SK-N-SH (cell line): ENCODE measurements at regions not wholly inside any gene's neighbourhood (a gene's known extent, or its start where the extent isn't known, plus 50 kb on each side); places are given as distances from the start of the nearest gene placed in this dataset.

Experiments used
- CTCF ChIA-PET: fragments of 300-600, 350-600 bp; formaldehyde crosslinking; extraction: SDS; loops from one replicate; lab custom pipeline; 2021; lab: Yijun Ruan, JAX
- POLR2A ChIA-PET: fragments of 350-600 bp; sonication (Branson Sonifier 250); formaldehyde crosslinking; extraction: SDS; loops from one replicate; lab custom pipeline; 2020; ENCODE audit warnings: antibody characterized with exemption, inconsistent platforms; lab: Yijun Ruan, JAX
- DNase-seq: peaks from one replicate; pipeline ENCODE4 v3.0.0; 2012
- H2AFZ ChIP-seq: fragments of 200-600 bp; sonication (generic); 2 replicates; pipeline ENCODE4 v1.8.1; 2016; ENCODE audit warnings: antibody characterized with exemption, mild to moderate bottlenecking, low read depth
- H3F3A ChIP-seq: fragments of 200-600 bp; sonication (generic); replicated peaks from 2 replicates; pipeline ENCODE3; 2016; ENCODE audit warnings: antibody characterized with exemption, mild to moderate bottlenecking; ENCODE audit not compliant: insufficient read depth
- H3K27ac ChIP-seq, 2 experiments: fragments of 200-500 bp in 1 of 2; fragments of 200-600 bp in 1 of 2; sonication (Bioruptor generic) in 1 of 2; sonication (generic), shearing (Covaris generic) in 1 of 2; 2 replicates each; pipeline versions ENCODE4 v1.5.1 to v1.6.1; 2014 to 2016; ENCODE audit warnings: low read depth in 2 of 2, inconsistent platforms in 1 of 2, low read length in 1 of 2, mild to moderate bottlenecking in 1 of 2, mixed read lengths in 1 of 2
- H3K27me3 ChIP-seq: fragments of 200-600 bp; sonication (generic), shearing (Covaris generic); 2 replicates; pipeline ENCODE4 v1.6.1; 2016; ENCODE audit warnings: mixed run types; ENCODE audit not compliant: insufficient read depth
- H3K36me3 ChIP-seq, 2 experiments: fragments of 200-500 bp in 1 of 2; fragments of 200-600 bp in 1 of 2; sonication (Bioruptor generic) in 1 of 2; sonication (generic) in 1 of 2; replicated peaks in 1 of 2; 2 replicates each; pipeline versions ENCODE3 to v1.5.1; 2014 to 2016; ENCODE audit warnings: low read length in 1 of 2, mild to moderate bottlenecking in 1 of 2; ENCODE audit not compliant: insufficient read depth in 2 of 2, control insufficient read depth in 1 of 2
- H3K4me1 ChIP-seq, 2 experiments: fragments of 200-500 bp in 1 of 2; fragments of 200-600 bp in 1 of 2; sonication (Bioruptor generic) in 1 of 2; sonication (generic), shearing (Covaris generic) in 1 of 2; 2 replicates each; pipeline versions ENCODE4 v1.5.1 to v1.6.1; 2014 to 2016; ENCODE audit warnings: low read depth in 1 of 2, low read length in 1 of 2, mixed run types in 1 of 2; ENCODE audit not compliant: insufficient read depth in 2 of 2, control insufficient read depth in 1 of 2
- H3K4me2 ChIP-seq: fragments of 200-600 bp; sonication (generic), shearing (Covaris generic); 2 replicates; pipeline ENCODE4 v1.6.1; 2017; ENCODE audit warnings: mixed run types
- H3K4me3 ChIP-seq, 2 experiments: fragments of 200-500 bp in 1 of 2; fragments of 200-600 bp in 1 of 2; sonication (Bioruptor generic) in 1 of 2; sonication (generic), shearing (Covaris generic) in 1 of 2; 2 replicates each; pipeline versions ENCODE4 v1.5.1 to v1.8.1; 2014 to 2016; ENCODE audit warnings: low read depth in 2 of 2, inconsistent platforms in 1 of 2, low read length in 1 of 2, mild to moderate bottlenecking in 1 of 2, mixed read lengths in 1 of 2, moderate library complexity in 1 of 2
- H3K79me2 ChIP-seq: fragments of 200-600 bp; sonication (generic); 2 replicates; pipeline ENCODE4 v1.8.1; 2017; ENCODE audit warnings: mild to moderate bottlenecking; ENCODE audit not compliant: insufficient read depth
- H3K9ac ChIP-seq: fragments of 200-600 bp; sonication (generic); 2 replicates; pipeline ENCODE4 v1.6.1; 2017; ENCODE audit warnings: mixed run types
- H3K9me2 ChIP-seq: fragments of 200-600 bp; sonication (generic); 2 replicates; pipeline ENCODE4 v1.6.1; 2017; ENCODE audit warnings: mixed run types
- H3K9me3 ChIP-seq: fragments of 200-600 bp; sonication (generic); 2 replicates; pipeline ENCODE4 v1.6.1; 2017; ENCODE audit warnings: mixed run types, mild to moderate bottlenecking, moderate library complexity
- H4K20me1 ChIP-seq: fragments of 200-600 bp; sonication (generic); 2 replicates; pipeline ENCODE4 v1.6.1; 2017; ENCODE audit warnings: mild to moderate bottlenecking, mixed run types; ENCODE audit not compliant: insufficient read depth
- CHD2 ChIP-seq: fragments of 150-350 bp; IDR thresholded peaks from 2 replicates; pipeline ENCODE4 v1.6.1; 2018; ENCODE audit warnings: low read length; ENCODE audit not compliant: partially characterized antibody
- ELF1 ChIP-seq: IDR thresholded peaks from 2 replicates; pipeline ENCODE4 v1.4.0; 2012
- EP300 ChIP-seq, 2 experiments: IDR thresholded peaks; 2 replicates each; pipeline versions ENCODE4 v1.4.0 to v1.6.1; 2012; ENCODE audit warnings: borderline replicate concordance in 1 of 2, low read depth in 1 of 2, low read length in 1 of 2
- EZH2phosphoT487 ChIP-seq: fragments of 200-600 bp; sonication (generic); IDR thresholded peaks from 2 replicates; pipeline ENCODE4 v1.6.1; 2017; ENCODE audit warnings: low read depth, mixed run types, mild to moderate bottlenecking, antibody characterized with exemption, moderate library complexity, borderline replicate concordance
- FOSL2 ChIP-seq: IDR thresholded peaks from 2 replicates; pipeline ENCODE4 v1.4.0; 2012; ENCODE audit warnings: low read depth, mild to moderate bottlenecking, moderate library complexity, borderline replicate concordance
- FOXJ3 ChIP-seq: sonication (generic); formaldehyde crosslinking; IDR thresholded peaks from 2 replicates; pipeline ENCODE4 v1.5.1; 2020; ENCODE audit warnings: mild to moderate bottlenecking, missing genetic modification reagents
- FOXM1 ChIP-seq: IDR thresholded peaks from 2 replicates; pipeline ENCODE4 v1.4.0; 2012; ENCODE audit warnings: low read depth, mild to moderate bottlenecking
- GABPA ChIP-seq: IDR thresholded peaks from 2 replicates; pipeline ENCODE4 v1.4.0; 2012; ENCODE audit warnings: low read depth, mild to moderate bottlenecking
- GATA2 ChIP-seq: sonication (generic); formaldehyde crosslinking; IDR thresholded peaks from 2 replicates; pipeline ENCODE4 v1.5.0; 2020; ENCODE audit warnings: mild to moderate bottlenecking, missing genetic modification reagents
- IRF3 ChIP-seq: fragments of 150-350 bp; IDR thresholded peaks from 2 replicates; pipeline ENCODE4 v1.6.1; 2016; ENCODE audit warnings: mild to moderate bottlenecking, low read depth, low read length
- JUND ChIP-seq: IDR thresholded peaks from 2 replicates; pipeline ENCODE4 v1.4.0; 2012
- MEF2A ChIP-seq: IDR thresholded peaks from 2 replicates; pipeline ENCODE4 v1.4.0; 2012; ENCODE audit warnings: low read depth, borderline replicate concordance
- MXI1 ChIP-seq: IDR thresholded peaks from 2 replicates; pipeline ENCODE4 v1.6.1; 2012; ENCODE audit warnings: mild to moderate bottlenecking, low read depth, low read length, improper control_type of control experiment
- PBX3 ChIP-seq: IDR thresholded peaks from 2 replicates; pipeline ENCODE4; 2012
- POLR2AphosphoS5 ChIP-seq: IDR thresholded peaks from 2 replicates; pipeline ENCODE4 v1.6.1; 2012; ENCODE audit warnings: low read depth, low read length
- RCOR1 ChIP-seq: fragments of 150-350 bp; IDR thresholded peaks from 2 replicates; pipeline ENCODE4 v1.6.1; 2017; ENCODE audit warnings: antibody characterized with exemption, low read length
- REST ChIP-seq: IDR thresholded peaks from 2 replicates; pipeline ENCODE4 v1.6.1; 2012; ENCODE audit warnings: mild to moderate bottlenecking, low read depth, low read length, moderate library complexity
- RFX5 ChIP-seq: IDR thresholded peaks from 2 replicates; pipeline ENCODE4 v1.6.1; 2012; ENCODE audit warnings: mild to moderate bottlenecking, improper control_type of control experiment, low read length
- RXRA ChIP-seq: IDR thresholded peaks from 2 replicates; pipeline ENCODE4 v1.4.0; 2012; ENCODE audit warnings: low read depth, mild to moderate bottlenecking, borderline replicate concordance
- SIN3A ChIP-seq: IDR thresholded peaks from 2 replicates; pipeline ENCODE4 v1.6.1; 2012; ENCODE audit warnings: low read depth, mild to moderate bottlenecking, low read length, moderate library complexity, borderline replicate concordance
- SMC3 ChIP-seq: IDR thresholded peaks from 2 replicates; pipeline ENCODE4 v1.6.1; 2012; ENCODE audit warnings: low read depth, low read length, improper control_type of control experiment
- TCF12 ChIP-seq: IDR thresholded peaks from 2 replicates; pipeline ENCODE4 v1.4.0; 2012
- TEAD4 ChIP-seq: IDR thresholded peaks from 2 replicates; pipeline ENCODE4 v1.4.0; 2012; ENCODE audit warnings: mild to moderate bottlenecking, borderline replicate concordance; ENCODE audit not compliant: insufficient read depth
- WGBS: methylation state at CpG from one replicate; pipeline ENCODE4 v1.1.6; 2017; ENCODE audit warnings: low lambda C conversion rate; 5-methylcytosine and 5-hydroxymethylcytosine counted together

- DNase-seq = no peak
- Histone ChIP-seq H4K20me1 (no peaks in the 10 kb centered on the region), H3K27ac (no peak overlapping the region), H3K27me3 (no peaks in the 10 kb centered on the region), H3F3A (no peaks in the 10 kb centered on the region), H3K4me2 (no peak overlapping the region), H3K9me2 (no peaks in the 10 kb centered on the region), H3K79me2 (no peaks in the 10 kb centered on the region), H3K4me1 (peaks cover 0 to 51% of the 10 kb centered on the region in 2 experiments; a peak in 2 of 4 replicates), H2AFZ (no peak overlapping the region), H3K9me3 (no peaks in the 10 kb centered on the region), H3K9ac (no peak overlapping the region), H3K36me3 (no peaks in the 10 kb centered on the region), H3K4me3 (no peak overlapping the region)
- 43% methylated on average over 4 of the region's 8 CpGs for WGBS
- POLR2A ChIA-PET = no interaction called here
- no peak for TF ChIP-seq SIN3A
- TF ChIP-seq GATA2 (CRISPR knock-in tag) = no peak
- no peak for TF ChIP-seq REST
- no peak for TF ChIP-seq EZH2phosphoT487
- TF ChIP-seq POLR2AphosphoS5 = no peak
- TF ChIP-seq FOSL2 = no peak
- no peak for TF ChIP-seq RXRA
- no peak for TF ChIP-seq ELF1
- TF ChIP-seq CHD2 = no peak
- TF ChIP-seq GABPA = no peak
- TF ChIP-seq RCOR1 = no peak
- TF ChIP-seq FOXJ3 (CRISPR knock-in tag) = no peak
- CTCF ChIA-PET = interaction anchor here (0.6 to 6.0 kb wide), 5 partner anchors 17 to 279 kb away, joined by 3 to 24 read pairs (median 5); no protein-coding TSS in a partner anchor
Observed at GRCh38 chr1:29832471-29832870, 596.1 kb downstream of the PTPRU start.

- ChIA-PET POLR2A (no interaction called here), CTCF (interaction anchor here (0.6 to 6.0 kb wide), 4 partner anchors 38 to 554 kb away, joined by 3 to 24 read pairs (median 4); no protein-coding TSS in a partner anchor)
- Histone ChIP-seq H3K4me1 (peaks cover 0 to 53% of the 10 kb centered on the region in 2 experiments; a peak in 2 of 4 replicates), H2AFZ (no peak overlapping the region), H3K9me3 (no peaks in the 10 kb centered on the region), H3K9ac (no peak overlapping the region), H3K4me2 (no peak overlapping the region), H3K79me2 (no peaks in the 10 kb centered on the region), H3K4me3 (no peak overlapping the region), H3K27me3 (no peaks in the 10 kb centered on the region), H3K27ac (peak overlapping the region in 1 of 2 experiments; percentile 76; a peak in 2 of 4 replicates), H3F3A (no peaks in the 10 kb centered on the region), H3K9me2 (no peaks in the 10 kb centered on the region), H3K36me3 (no peaks in the 10 kb centered on the region), H4K20me1 (no peaks in the 10 kb centered on the region)
- DNase-seq = peak; percentile 66
- WGBS = 27% methylated on average over 7 of the region's 7 CpGs
- TF ChIP-seq MEF2A (no peak), TEAD4 (no peak), FOSL2 (no peak), FOXJ3 (CRISPR knock-in tag) (no peak), FOXM1 (no peak), JUND (no peak), RFX5 (no peak), TCF12 (no peak), GABPA (no peak), MXI1 (no peak), PBX3 (no peak), SIN3A (no peak), IRF3 (no peak), SMC3 (no peak), EP300 (IDR thresholded peaks at IDR 0.05; ENCODE audit: borderline replicate concordance in 1 of 2, low read depth in 1 of 2, low read length in 1 of 2) (peak in 1 of 2 experiments; percentile 91; a peak in 2 of 4 replicates), EZH2phosphoT487 (no peak)
Observed at GRCh38 chr1:29831500-29832117, 595.3 kb downstream of the PTPRU start.
